ENCODE measurements at regions not wholly inside any gene's neighbourhood (a gene's known extent, or its start where the extent isn't known, plus 50 kb on each side); places are given as distances from the start of the nearest gene placed in this dataset.

DNA sequence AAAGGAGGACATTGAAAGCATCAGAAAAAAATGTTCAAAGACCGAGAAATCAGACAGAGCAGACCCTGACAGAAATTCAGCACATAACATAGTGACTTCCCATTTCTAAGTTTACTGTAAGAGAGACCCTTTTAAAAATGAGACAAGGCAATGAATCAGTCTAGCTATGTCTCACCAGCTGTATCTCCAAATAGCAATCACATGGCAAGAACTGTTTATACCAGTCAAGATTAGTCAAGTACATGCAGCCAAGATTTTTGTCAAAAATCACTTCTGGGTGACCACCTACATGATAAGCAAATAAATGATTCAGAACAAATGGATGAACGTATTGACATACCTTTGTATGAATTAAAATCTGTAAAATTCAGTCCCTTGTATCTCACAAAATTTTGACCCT lies 138.0 kb downstream of the DTWD1 start:
- TF ChIP-seq, protein P1, sequence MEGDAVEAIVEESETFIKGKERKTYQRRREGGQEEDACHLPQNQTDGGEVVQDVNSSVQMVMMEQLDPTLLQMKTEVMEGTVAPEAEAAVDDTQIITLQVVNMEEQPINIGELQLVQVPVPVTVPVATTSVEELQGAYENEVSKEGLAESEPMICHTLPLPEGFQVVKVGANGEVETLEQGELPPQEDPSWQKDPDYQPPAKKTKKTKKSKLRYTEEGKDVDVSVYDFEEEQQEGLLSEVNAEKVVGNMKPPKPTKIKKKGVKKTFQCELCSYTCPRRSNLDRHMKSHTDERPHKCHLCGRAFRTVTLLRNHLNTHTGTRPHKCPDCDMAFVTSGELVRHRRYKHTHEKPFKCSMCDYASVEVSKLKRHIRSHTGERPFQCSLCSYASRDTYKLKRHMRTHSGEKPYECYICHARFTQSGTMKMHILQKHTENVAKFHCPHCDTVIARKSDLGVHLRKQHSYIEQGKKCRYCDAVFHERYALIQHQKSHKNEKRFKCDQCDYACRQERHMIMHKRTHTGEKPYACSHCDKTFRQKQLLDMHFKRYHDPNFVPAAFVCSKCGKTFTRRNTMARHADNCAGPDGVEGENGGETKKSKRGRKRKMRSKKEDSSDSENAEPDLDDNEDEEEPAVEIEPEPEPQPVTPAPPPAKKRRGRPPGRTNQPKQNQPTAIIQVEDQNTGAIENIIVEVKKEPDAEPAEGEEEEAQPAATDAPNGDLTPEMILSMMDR (IDR thresholded peaks at IDR 0.05): no peak
- no peak for TF ChIP-seq POLR2A (IDR thresholded peaks at IDR 0.05)

Data from heart left ventricle (tissue), 13 donors.